Thyroid gland (tissue), 4 donors: ENCODE measurements at regions not wholly inside any gene's neighbourhood (a gene's known extent, or its start where the extent isn't known, plus 50 kb on each side); places are given as distances from the start of the nearest gene placed in this dataset.

Experiments used
- DNase-seq, 2 donors: peaks; one replicate each; pipeline ENCODE4 v3.0.0-alpha.2; 2019
- H3K27ac ChIP-seq, 3 donors: fragments of 200-600 bp; sonication (generic); 1 replicate in 2 of 3; 2 replicates in 1 of 3; pipeline ENCODE4 v1.5.1; 2016 to 2019; ENCODE audit warnings: mild to moderate bottlenecking in 1 of 3, moderate library complexity in 1 of 3
- H3K27me3 ChIP-seq: fragments of 200-600 bp; sonication (generic); one replicate; pipeline ENCODE4 v1.5.1; 2019
- H3K36me3 ChIP-seq, 2 donors: fragments of 200-600 bp; sonication (generic); one replicate each; pipeline ENCODE4 v1.5.1; 2016 to 2019
- H3K4me1 ChIP-seq, 2 donors: fragments of 200-600 bp; sonication (generic); one replicate each; pipeline ENCODE4 v1.5.1; 2017 to 2019
- H3K4me3 ChIP-seq, 3 donors: fragments of 200-600 bp; sonication (generic); replicated peaks in 1 of 3; 1 replicate in 2 of 3; 2 replicates in 1 of 3; pipeline ENCODE4 v1.5.1; 2016; ENCODE audit warnings: mild to moderate bottlenecking in 1 of 3
- H3K9me3 ChIP-seq: fragments of 200-600 bp; sonication (generic); one replicate; pipeline ENCODE4 v1.5.1; 2017
- POLR2A ChIP-seq, 2 donors: fragments of 450-650 bp; IDR thresholded peaks; one replicate each; pipeline ENCODE4 v1.6.1; 2017; ENCODE audit warnings: antibody characterized with exemption in 2 of 2, mild to moderate bottlenecking in 2 of 2, moderate library complexity in 1 of 2
- WGBS, 2 donors: methylation state at CpG; one replicate each; pipeline ENCODE4 v1.1.5; 2017; 5-methylcytosine and 5-hydroxymethylcytosine counted together
- intact Hi-C: fragments of 100-400 bp; cut with DNase I; formaldehyde crosslinking; loops from one replicate; pipeline ENCODE4 v1.15.1; 2023
- TF ChIP-seq, protein P1 (sequence below), 6 experiments: fragments of 200-600 bp in 3 of 6; fragments of 450-650 bp in 3 of 6; sonication (generic) in 3 of 6; IDR thresholded peaks; one replicate each; pipeline ENCODE4 v1.5.1; 2016 to 2019; ENCODE audit warnings: antibody characterized with exemption in 6 of 6, mild to moderate bottlenecking in 2 of 6, inconsistent platforms in 1 of 6, moderate library complexity in 1 of 6

DNA sequence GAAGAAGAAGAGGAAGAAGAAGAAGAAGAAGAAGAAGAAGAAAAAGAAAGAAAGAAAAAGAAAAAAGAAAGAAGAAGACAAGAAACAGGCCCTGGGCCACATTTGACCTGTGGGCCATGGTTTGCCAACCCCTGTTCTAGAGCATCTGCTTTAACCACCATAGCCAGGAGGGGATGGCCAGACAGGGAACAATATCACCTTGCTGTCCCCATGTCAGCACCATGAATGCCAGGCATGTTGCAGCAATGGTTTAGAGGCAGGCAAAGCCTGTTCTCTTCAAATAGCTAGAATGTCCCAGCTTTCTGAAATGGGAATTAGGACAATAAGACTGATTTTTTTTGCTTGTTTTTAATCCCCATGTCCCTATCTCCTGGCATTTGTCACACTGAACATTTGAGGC, 338.6 kb upstream of the PLET1 start:
- Histone ChIP-seq H3K27ac (no peak overlapping the region), H3K4me3 (no peak overlapping the region), H3K27me3 (no peaks in the 10 kb centered on the region), H3K4me1 (no peaks in the 10 kb centered on the region), H3K36me3 (no peaks in the 10 kb centered on the region), H3K9me3 (no peaks in the 10 kb centered on the region)
- TF ChIP-seq, protein P1, sequence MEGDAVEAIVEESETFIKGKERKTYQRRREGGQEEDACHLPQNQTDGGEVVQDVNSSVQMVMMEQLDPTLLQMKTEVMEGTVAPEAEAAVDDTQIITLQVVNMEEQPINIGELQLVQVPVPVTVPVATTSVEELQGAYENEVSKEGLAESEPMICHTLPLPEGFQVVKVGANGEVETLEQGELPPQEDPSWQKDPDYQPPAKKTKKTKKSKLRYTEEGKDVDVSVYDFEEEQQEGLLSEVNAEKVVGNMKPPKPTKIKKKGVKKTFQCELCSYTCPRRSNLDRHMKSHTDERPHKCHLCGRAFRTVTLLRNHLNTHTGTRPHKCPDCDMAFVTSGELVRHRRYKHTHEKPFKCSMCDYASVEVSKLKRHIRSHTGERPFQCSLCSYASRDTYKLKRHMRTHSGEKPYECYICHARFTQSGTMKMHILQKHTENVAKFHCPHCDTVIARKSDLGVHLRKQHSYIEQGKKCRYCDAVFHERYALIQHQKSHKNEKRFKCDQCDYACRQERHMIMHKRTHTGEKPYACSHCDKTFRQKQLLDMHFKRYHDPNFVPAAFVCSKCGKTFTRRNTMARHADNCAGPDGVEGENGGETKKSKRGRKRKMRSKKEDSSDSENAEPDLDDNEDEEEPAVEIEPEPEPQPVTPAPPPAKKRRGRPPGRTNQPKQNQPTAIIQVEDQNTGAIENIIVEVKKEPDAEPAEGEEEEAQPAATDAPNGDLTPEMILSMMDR (IDR thresholded peaks at IDR 0.05) = no peak
- no peak for TF ChIP-seq POLR2A (IDR thresholded peaks at IDR 0.05)
- intact Hi-C loops = no loop called here
- DNase-seq = no peak

DNA sequence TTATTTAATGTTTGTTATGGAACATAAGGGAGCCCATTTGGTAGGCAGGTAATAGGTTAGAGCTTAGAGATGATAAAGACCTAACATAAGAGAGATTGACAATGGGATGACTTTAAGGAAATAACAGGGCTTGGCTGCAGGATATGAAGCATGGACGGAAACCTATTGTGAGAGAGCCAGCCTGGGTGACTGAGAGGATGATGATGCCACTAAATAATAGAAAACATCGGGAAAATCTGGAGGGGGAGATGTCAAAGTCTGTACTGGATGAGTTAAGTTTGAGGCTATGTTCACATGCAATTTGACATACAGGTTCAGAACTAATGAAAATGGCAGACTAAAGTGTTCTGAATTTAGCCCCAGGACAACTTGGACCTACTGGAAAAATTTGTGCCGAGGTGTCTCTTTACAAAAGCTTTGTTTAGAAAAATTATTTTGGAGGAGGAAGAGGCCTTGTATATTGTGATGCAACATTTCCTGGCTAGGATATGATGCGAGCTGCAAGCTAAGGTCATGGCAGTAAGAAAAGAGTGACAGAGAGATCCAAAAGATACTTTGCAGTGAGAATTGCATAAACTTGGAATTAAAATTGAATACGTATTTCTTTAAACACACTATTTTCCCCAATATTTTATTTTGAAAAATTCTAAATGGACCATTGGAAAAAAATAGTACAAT, 339.3 kb upstream of the PLET1 start:
- DNase-seq = no peak
- intact Hi-C loops = no loop called here
- H3K4me3 ChIP-seq = no peak overlapping the region
- TF ChIP-seq, protein P1 (IDR thresholded peaks at IDR 0.05) = no peak
- TF ChIP-seq POLR2A (IDR thresholded peaks at IDR 0.05) = no peak
- 77 to 81% methylated on average over 5 of the region's 5 CpGs for WGBS, 2 donors
- H3K27ac ChIP-seq = no peak overlapping the region
- no peaks in the 10 kb centered on the region for H3K36me3 ChIP-seq
- H3K4me1 ChIP-seq = no peaks in the 10 kb centered on the region
- no peaks in the 10 kb centered on the region for H3K9me3 ChIP-seq
- no peaks in the 10 kb centered on the region for H3K27me3 ChIP-seq

DNA sequence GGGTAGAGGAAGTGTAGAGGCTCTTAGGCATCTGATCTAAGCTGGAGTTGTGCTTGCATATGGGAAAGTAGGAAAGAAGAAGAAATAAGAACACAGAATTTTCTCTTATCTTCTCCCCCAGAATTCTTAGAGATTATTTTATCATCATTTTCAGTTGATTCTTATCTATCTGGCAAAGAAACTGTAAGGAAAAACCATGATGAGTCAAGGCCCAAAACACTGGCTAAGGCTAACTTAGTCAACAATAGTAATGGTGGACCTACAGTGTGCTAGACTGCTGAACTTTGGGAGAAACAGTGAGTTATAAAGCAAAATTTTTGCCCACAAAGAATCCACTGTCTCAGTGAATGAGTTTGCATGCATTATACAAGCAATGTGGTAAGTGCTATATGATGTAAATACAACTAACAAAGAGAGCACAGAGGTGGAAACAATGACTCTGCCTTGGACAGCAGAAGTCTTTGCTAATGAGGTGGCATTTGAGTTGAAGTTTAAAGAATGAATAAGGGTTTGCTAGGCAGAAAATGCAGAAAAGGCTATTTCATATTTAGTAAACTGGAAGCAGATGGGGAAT, 344.5 kb upstream of the PLET1 start:
- intact Hi-C loops = no loop called here
- no peak overlapping the region for H3K4me3 ChIP-seq
- no peaks in the 10 kb centered on the region for H3K36me3 ChIP-seq
- no peak for DNase-seq
- H3K4me1 ChIP-seq = no peaks in the 10 kb centered on the region
- TF ChIP-seq, protein P1 (IDR thresholded peaks at IDR 0.05) = no peak
- no peak for TF ChIP-seq POLR2A (IDR thresholded peaks at IDR 0.05)
- no peaks in the 10 kb centered on the region for H3K9me3 ChIP-seq
- no peaks in the 10 kb centered on the region for H3K27me3 ChIP-seq
- H3K27ac ChIP-seq = no peak overlapping the region

DNA sequence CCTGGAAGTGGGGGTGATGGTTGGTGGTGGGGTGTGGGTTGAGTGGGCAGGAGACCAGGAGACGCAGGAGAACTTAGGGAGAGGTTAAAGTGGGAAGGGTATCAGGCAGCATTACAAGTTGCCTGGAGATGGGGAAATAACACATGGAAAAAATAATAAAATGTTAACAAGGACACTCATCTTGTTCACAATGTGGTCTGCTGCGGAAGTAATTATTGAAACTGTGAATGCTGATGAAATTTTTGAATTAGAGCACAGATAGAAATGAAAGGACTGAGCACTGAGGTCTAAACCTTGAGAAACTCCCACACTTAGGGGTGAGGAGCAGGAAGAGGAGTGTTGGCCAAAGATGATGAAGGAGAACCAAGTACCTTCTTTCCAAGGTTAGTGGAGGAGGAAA, 346.0 kb upstream of the PLET1 start:
- TF ChIP-seq, protein P1 (IDR thresholded peaks at IDR 0.05) = no peak
- no peak for TF ChIP-seq POLR2A (IDR thresholded peaks at IDR 0.05)
- Histone ChIP-seq H3K4me3 (no peak overlapping the region), H3K9me3 (no peaks in the 10 kb centered on the region), H3K27me3 (no peaks in the 10 kb centered on the region), H3K36me3 (no peaks in the 10 kb centered on the region), H3K4me1 (peaks cover 0 to 3% of the 10 kb centered on the region in 2 donors), H3K27ac (no peak overlapping the region)
- no peak for DNase-seq
- 84 to 92% methylated on average over 2 of the region's 2 CpGs for WGBS, 2 donors
- intact Hi-C loops = no loop called here

DNA sequence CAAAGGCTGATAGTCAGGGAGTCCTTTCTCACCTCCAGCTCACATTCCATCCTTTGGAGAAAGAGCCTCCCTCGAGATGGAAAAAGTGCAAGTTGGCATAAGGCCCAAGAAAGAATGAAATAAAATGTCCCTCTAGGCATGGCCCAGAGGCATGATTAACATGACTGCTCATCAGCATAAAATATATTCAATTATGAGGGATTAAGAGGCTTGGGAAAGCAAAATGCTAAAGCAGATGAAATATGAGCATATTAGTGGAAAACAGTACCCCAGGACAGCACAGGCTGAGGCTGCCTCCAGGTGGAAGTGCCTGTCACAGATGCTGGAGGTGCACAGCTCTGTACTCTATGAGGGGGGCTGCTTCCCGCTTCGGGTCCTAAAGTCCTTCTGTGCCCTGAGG, 347.8 kb upstream of the PLET1 start:
- intact Hi-C loops = no loop called here
- no peak overlapping the region for H3K4me3 ChIP-seq
- no peak for TF ChIP-seq POLR2A (IDR thresholded peaks at IDR 0.05)
- TF ChIP-seq, protein P1 (IDR thresholded peaks at IDR 0.05) = no peak
- H3K27ac ChIP-seq = no peak overlapping the region
- WGBS, 2 donors = 64 to 78% methylated on average over 3 of the region's 3 CpGs
- H3K4me1 ChIP-seq = peaks cover 0 to 3% of the 10 kb centered on the region in 2 donors
- no peaks in the 10 kb centered on the region for H3K27me3 ChIP-seq
- no peak for DNase-seq
- H3K36me3 ChIP-seq = no peaks in the 10 kb centered on the region
- no peaks in the 10 kb centered on the region for H3K9me3 ChIP-seq
